Esophagus muscularis mucosa (tissue), 4 donors: ENCODE measurements at regions not wholly inside any gene's neighbourhood (a gene's known extent, or its start where the extent isn't known, plus 50 kb on each side); places are given as distances from the start of the nearest gene placed in this dataset.

Source experiments
- DNase-seq: peaks from one replicate; pipeline ENCODE4 v3.0.0-alpha.2; 2017; ENCODE audit errors: extremely low spot score
- H3K27ac ChIP-seq, 4 donors: fragments of 200-600 bp; sonication (generic); replicated peaks in 1 of 4; 1 replicate in 3 of 4; 2 replicates in 1 of 4; pipeline ENCODE4 v1.5.1; 2016 to 2019; ENCODE audit warnings: mild to moderate bottlenecking in 1 of 4
- H3K27me3 ChIP-seq, 4 donors: fragments of 200-600 bp; sonication (generic); one replicate each; pipeline versions ENCODE4 v1.5.1 to v1.6.0; 2016 to 2019
- H3K36me3 ChIP-seq, 4 donors: fragments of 200-600 bp; sonication (generic); one replicate each; pipeline ENCODE4 v1.5.1; 2016 to 2019
- H3K4me1 ChIP-seq, 4 donors: fragments of 200-600 bp; sonication (generic); one replicate each; pipeline ENCODE4 v1.5.1; 2016 to 2019
- H3K4me3 ChIP-seq, 4 donors: fragments of 200-600 bp; sonication (generic); 1 replicate in 2 of 4; 2 replicates in 2 of 4; pipeline ENCODE4 v1.5.1; 2016 to 2019; ENCODE audit warnings: mild to moderate bottlenecking in 4 of 4, moderate library complexity in 1 of 4
- H3K9me3 ChIP-seq, 4 donors: fragments of 200-600 bp; sonication (generic); 1 replicate in 3 of 4; 2 replicates in 1 of 4; pipeline ENCODE4 v1.5.1; 2016 to 2019
- CTCF ChIP-seq, 3 experiments: fragments of 200-600 bp in 2 of 3; fragments of 450-650 bp in 1 of 3; sonication (generic) in 2 of 3; IDR thresholded peaks; one replicate each; pipeline ENCODE4 v1.5.1; 2017 to 2019; ENCODE audit warnings: antibody characterized with exemption in 3 of 3, mild to moderate bottlenecking in 2 of 3, moderate library complexity in 1 of 3
- EP300 ChIP-seq: sonication (generic); formaldehyde crosslinking; IDR thresholded peaks from one replicate; pipeline ENCODE4 v1.6.1; 2017; ENCODE audit warnings: antibody characterized with exemption
- POLR2A ChIP-seq: fragments of 450-650 bp; IDR thresholded peaks from one replicate; pipeline ENCODE4 v1.6.1; 2017; ENCODE audit warnings: antibody characterized with exemption, moderate library complexity, mild to moderate bottlenecking, low read depth
- POLR2AphosphoS5 ChIP-seq, 2 donors: sonication (generic); formaldehyde crosslinking; IDR thresholded peaks; one replicate each; pipeline ENCODE4 v1.6.1; 2017; ENCODE audit warnings: antibody characterized with exemption in 2 of 2
- WGBS: methylation state at CpG from one replicate; pipeline ENCODE4 v1.1.5; 2018; 5-methylcytosine and 5-hydroxymethylcytosine counted together
- intact Hi-C: fragments of 100-400 bp; cut with DNase I; formaldehyde crosslinking; loops from one replicate; pipeline ENCODE4 v1.15.1; 2023

- Histone ChIP-seq H3K36me3 (no peaks in the 10 kb centered on the region), H3K27me3 (no peaks in the 10 kb centered on the region), H3K4me3 (no peak overlapping the region), H3K4me1 (no peaks in the 10 kb centered on the region), H3K27ac (no peak overlapping the region), H3K9me3 (peaks cover 0 to 9% (median 0%) of the 10 kb centered on the region in 4 donors)
- intact Hi-C loops = no loop called here
- no peak for DNase-seq
- no peak for TF ChIP-seq EP300
- TF ChIP-seq POLR2A = no peak
- TF ChIP-seq CTCF (IDR thresholded peaks at IDR 0.05) = no peak
- TF ChIP-seq POLR2AphosphoS5 (IDR thresholded peaks at IDR 0.05) = no peak
- 90% methylated on average over 1 of the region's 1 CpG for WGBS
Observed at GRCh38 chr10:90975096-90975495, 54.2 kb upstream of the ANKRD1 start.

- 93% methylated on average over 3 of the region's 3 CpGs for WGBS
- Histone ChIP-seq H3K4me3 (no peak overlapping the region), H3K27me3 (no peaks in the 10 kb centered on the region), H3K4me1 (no peaks in the 10 kb centered on the region), H3K9me3 (peaks cover 0 to 9% (median 0%) of the 10 kb centered on the region in 4 donors), H3K36me3 (no peaks in the 10 kb centered on the region), H3K27ac (no peak overlapping the region)
- intact Hi-C loops = no loop called here
- DNase-seq = no peak
- TF ChIP-seq POLR2AphosphoS5 (IDR thresholded peaks at IDR 0.05) (no peak), CTCF (IDR thresholded peaks at IDR 0.05) (no peak)
Observed at GRCh38 chr10:90977162-90977854, 56.4 kb upstream of the ANKRD1 start.

- 82% methylated on average over 3 of the region's 3 CpGs for WGBS
Observed at GRCh38 chr10:90977855-90978486, 57.1 kb upstream of the ANKRD1 start.

GRCh38 chr10:90982406-90983008 is 61.6 kb upstream of the ANKRD1 start:
- H3K27ac ChIP-seq = no peak overlapping the region
- no peaks in the 10 kb centered on the region for H3K27me3 ChIP-seq
- WGBS = 85% methylated on average over 10 of the region's 10 CpGs
- TF ChIP-seq EP300 (no peak), CTCF (IDR thresholded peaks at IDR 0.05) (no peak), POLR2AphosphoS5 (IDR thresholded peaks at IDR 0.05) (no peak), POLR2A (no peak)
- H3K4me3 ChIP-seq = no peak overlapping the region
- H3K9me3 ChIP-seq = no peaks in the 10 kb centered on the region
- peaks cover 0 to 11% (median 0%) of the 10 kb centered on the region in 4 donors for H3K4me1 ChIP-seq
- H3K36me3 ChIP-seq = no peaks in the 10 kb centered on the region
- intact Hi-C loops = no loop called here
- DNase-seq = peak; percentile 86

More at GRCh38 chr10:90977855-90978486, 57.1 kb upstream of the ANKRD1 start:
- no peak overlapping the region for H3K27ac ChIP-seq
- intact Hi-C loops = no loop called here
- H3K27me3 ChIP-seq = no peaks in the 10 kb centered on the region
- TF ChIP-seq POLR2AphosphoS5 (IDR thresholded peaks at IDR 0.05) (no peak), EP300 (no peak), CTCF (IDR thresholded peaks at IDR 0.05) (no peak), POLR2A (no peak)
- H3K36me3 ChIP-seq = no peaks in the 10 kb centered on the region
- H3K9me3 ChIP-seq = peaks cover 0 to 9% (median 0%) of the 10 kb centered on the region in 4 donors
- DNase-seq = no peak
- no peak overlapping the region for H3K4me3 ChIP-seq
- no peaks in the 10 kb centered on the region for H3K4me1 ChIP-seq
